GM21576 (cell line): ENCODE measurements at regions not wholly inside any gene's neighbourhood (a gene's known extent, or its start where the extent isn't known, plus 50 kb on each side); places are given as distances from the start of the nearest gene placed in this dataset.

ENCODE experiments used
- ATAC-seq: cut with Tn5 transposase; IDR thresholded peaks from one replicate; pipeline ENCODE4 v1.9.1; 2021; ENCODE audit warnings: mild to moderate bottlenecking, moderate library complexity; ENCODE audit not compliant: unreplicated experiment

DNA sequence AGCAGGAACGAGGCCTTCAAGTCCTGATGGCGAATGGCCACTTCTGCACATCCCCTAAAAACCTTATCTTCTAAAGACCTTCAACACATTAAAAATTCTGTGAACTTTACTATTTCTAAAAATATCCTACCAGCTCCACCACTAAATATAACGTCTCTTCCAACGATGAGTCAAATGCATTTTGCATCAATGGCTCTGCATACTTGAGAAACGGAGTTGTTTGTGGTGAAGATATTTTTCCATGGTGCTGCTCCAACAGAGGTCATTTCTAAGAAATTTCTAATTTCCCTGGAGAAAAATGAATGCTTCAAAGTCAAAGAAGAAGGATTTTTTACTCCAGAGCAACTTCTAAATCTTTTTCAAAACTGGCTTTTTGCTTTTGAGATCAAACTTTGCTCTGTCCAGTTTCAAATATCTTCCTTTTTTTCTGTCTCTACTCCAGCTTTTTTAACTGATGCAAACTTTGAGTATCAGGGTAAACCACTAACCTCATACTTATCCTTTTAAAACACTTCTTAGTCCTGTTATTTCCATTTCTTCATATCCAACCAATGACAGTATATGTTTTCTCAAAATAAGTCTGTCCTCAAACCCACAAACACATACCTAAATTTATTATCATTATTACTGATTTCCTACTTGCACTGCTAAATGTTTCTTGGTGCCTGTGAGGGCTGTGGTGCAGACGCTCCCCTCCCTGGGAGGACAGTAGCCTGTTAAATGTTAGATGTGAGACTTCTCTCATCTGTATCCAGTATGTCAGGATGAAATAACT is 258.1 kb downstream of the KLF6 start:
- no peak for ATAC-seq

DNA sequence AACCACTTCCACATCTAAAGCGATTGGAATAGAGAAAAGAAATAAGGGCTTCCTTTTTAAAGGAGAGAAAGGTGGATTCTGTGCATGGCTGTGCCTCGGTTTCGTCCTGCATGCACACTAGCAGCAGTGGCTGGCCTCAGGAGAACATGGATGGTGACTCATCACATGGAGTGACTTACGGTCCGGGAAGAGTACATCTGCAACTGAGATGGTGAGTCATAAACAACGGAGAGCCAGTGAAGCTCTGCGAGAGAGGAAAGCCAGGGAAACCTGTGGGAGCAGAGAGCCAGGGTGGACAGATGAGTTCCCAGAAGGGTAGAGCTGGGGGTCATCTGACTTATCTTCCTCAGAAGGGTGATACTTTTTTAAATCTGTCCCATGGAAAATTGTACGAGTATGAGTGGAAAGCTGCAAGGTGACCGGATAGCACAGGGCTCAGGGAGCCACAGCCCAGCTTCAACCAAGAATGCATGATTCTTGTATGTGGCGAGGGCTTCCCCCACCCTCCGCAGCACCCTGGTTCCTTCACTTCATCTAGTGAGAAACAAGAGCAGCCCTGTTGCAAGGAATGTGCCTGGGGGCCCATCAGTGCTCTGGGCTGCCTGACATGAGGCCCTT is 259.1 kb downstream of the KLF6 start:
- ATAC-seq: no peak

DNA sequence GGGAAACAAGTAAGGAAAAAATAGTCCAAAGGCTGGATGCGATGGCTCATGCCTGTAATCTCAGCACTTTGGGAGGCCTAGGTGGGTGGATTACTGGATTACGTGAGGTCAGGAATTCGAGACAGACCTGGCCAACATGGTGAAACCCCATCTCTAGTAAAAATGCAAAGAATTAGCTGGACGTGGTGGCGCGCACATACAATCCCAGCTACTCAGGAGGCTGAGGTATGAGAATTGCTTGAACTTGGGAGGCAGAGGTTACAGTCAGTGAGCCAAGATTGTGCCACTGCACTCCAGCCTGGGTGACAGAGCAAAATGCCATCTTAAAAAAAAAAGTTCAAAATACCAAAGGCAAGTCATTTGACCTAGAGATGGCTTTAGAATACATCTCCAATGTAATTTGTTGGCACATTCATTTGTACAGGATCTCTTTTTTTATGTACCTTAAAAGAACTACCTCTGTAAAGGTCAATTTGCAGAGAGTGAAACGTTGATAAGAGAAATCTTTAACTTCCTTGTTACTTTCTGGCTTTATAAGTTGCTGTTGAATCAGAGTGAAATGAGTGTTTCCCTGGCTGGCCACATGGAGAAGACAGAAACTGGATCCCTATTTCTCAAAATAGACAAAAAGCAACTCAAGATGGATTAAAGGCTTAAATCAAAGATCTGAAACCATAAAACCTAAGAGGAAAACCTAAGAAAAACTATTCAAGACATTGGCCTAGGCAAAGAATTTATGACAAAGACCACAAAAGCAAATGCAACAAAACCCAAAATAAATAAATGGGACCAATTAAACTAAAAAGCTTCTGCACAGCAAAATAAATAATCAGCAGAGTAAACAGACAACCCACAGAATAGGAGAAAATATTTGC is 260.7 kb downstream of the KLF6 start:
- no peak for ATAC-seq

DNA sequence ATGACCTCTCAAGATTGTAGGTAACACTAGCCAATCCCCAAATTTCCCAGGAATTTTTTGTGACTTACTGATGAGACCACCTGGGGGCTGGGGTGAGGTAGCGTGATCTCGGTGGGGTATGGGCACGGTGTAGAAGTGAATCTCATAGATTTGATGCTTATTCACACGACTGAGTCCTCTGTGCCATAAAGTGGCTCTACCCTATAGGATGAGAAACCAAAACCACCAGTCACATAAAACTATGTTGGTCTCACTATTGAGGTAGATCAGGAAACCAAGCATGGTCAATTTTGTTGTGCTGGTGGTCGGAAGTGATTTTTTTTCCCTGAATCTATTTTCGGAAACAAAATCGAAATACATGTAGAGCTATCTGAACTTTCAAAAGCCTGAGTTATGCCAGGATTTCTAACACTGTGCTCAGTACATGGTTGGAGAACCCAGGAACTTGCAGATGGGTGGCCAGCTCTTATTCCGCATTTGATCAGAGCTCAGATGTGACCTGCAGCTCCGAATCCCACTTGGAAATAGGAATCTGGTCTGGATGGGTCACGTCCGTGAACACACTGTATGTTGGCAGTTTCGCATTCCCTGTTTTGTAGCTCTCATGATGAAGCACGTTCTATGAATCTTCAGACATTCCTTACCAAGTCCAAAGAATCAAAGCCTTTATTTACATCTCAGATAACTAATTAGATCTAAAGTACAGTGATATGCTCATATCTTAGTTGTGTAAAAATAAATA is 261.5 kb downstream of the KLF6 start:
- ATAC-seq: no peak

DNA sequence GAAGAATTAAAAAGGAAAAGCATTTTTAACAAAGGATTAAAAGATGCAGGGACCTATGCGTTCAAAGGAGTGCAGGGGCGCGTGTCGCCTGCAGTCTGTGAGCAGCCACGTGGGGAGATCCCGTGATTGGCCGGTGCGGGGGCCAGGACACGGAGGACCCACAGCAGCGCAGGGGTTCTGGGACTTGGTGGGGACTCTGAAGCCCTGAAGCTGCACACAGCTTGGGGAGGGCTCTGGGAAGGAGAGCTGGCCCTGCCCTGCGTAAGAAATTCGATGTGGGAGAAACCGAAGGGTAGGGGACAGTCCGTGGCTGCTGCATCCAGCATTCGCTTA is 268.1 kb downstream of the KLF6 start:
- ATAC-seq: no peak

DNA sequence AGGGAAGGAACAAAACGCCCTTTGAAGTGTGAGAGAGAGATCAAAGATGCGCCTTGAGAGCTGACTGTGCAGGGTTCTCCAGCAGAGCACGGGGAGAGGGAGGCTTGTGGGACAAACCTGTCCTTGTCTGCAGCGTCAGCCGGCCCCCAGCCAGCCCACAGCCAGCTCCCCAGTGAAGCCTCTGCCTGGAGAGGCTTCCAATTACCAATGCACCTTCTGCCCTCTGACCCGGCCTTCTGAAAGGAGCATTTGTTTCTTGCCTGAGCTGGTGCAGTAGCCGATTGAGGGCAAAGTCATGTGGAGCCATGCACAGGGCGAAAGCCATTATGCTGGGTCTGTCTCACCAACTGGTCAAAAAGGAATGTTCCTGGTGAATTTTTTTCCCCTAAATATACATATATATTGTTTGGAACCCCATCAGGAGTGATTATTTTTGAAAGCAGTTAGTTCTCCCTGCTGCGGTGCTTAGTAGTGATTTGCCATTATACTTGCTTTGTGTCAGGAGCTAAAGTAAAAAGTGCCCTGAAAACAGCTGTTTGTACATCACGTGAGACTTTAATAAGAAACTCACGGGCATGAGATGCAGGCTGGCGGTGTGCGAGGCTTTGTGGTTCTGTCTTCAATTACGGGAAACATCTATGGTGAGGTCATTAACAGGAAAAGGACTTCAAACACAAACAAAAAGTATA is 268.6 kb downstream of the KLF6 start:
- ATAC-seq: no peak

DNA sequence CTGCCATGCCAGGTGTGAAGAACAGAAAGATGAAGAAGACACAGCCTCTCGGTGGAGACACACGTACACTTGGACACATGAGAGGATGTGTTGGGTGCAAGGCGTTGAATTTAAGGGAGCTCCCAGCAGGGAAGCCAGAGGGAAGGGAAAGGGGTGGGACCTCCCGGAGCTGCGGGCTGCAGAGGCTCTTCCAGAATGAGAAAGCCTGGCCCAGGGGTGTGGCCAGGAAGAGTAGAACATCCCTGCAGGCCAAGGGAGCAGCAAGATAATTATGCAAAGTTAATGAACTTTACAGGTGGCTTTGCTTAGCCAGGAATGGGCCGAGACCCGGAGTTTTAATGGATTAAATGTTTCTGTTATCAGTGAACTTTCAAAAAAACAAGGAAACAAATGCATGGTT is 270.3 kb downstream of the KLF6 start:
- ATAC-seq: no peak

DNA sequence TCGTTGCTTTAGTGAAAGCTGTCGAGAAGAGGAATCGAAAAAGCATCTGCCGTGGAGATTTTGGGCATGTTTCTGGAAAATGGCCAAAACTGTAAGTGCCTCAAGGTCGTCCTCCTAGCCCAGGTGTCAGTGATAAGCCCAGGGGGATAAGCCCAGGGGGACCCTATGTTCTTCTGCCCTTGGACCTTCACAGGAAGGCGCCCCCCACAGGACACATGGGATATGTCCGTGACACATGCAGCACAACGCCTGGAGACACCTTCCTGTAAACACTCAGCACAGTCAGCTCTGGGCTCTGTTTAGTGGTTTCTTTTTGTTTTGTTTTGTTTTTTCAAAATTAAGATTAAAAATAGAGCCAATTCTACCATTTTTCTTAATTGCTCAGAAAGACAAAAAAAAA is 272.7 kb downstream of the KLF6 start:
- ATAC-seq: no peak

DNA sequence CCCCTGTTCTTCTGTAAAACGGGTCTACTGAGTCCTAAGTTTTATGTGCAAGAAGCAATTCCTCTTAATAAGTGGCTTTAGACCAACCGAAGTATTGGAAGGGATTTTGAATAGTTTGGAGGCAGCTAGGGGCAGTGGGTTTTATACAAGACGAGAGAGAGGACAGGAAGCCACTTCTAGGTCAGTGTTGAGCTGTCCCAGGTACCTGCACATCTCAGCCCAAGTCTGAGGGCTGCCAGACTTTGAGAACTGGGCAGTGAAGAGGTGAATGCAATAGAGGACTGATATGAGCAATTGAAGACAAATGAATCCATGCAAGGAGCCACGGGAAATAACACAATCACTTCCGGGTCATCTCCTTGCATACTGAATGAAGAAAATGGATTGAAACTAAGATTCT is 273.5 kb downstream of the KLF6 start:
- no peak for ATAC-seq

DNA sequence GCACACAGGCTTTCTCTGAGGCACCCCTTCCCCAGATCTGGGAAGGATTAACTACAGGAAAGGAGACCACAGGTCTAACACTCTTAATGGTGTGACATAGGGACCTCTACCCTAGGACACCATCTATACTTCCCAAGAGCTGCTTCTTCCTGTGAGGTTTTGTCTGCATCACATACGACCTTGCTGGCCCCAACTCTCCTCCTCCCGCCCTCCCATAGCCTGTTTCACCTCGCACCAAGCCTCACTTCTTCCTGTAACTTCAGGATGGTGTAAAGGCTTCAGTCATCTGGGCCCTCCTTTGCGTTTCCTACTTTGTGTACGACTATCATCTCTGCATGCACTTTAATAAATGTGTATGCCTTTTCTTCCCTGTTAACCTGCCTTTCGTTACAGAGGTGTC is 274.3 kb downstream of the KLF6 start:
- ATAC-seq: no peak

DNA sequence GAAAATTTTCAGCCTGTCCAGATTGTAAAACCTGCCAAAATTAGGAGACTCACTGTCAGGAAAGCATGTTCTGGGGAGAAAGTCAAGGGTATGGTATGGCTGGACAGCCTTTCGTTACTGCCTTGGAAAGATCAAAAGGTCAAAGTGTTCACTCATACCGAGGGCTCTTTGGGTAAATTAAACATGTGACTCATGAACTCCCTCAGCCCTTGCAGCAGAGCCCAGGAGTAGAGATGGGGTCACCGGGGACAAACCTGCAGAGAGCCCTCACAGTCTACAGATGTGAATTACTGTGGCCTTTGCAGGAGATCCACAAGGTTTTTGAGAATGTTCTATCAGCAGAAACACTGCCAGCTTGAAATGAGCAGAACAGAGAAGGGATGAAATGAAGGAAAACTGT is 275.7 kb downstream of the KLF6 start:
- ATAC-seq: no peak

DNA sequence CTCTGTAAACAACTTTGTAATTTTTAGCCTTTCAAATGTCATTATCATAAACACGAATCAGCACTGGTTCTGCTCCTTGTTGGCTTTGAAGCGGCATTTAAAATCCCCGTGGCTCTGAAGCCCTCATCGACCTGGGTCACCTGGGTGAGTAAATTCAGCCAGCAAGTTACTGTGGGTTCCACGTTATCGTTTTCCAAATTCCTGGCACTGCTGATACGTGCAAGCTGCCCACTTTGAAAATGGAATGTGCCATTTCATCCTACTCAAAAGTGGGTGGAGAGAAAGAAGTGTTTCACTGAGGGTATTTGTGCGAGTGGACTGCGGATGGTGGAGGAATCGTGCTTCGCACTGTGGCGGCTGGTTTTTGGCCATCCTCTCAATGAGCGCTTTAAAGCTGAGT is 281.7 kb downstream of the KLF6 start:
- no peak for ATAC-seq

DNA sequence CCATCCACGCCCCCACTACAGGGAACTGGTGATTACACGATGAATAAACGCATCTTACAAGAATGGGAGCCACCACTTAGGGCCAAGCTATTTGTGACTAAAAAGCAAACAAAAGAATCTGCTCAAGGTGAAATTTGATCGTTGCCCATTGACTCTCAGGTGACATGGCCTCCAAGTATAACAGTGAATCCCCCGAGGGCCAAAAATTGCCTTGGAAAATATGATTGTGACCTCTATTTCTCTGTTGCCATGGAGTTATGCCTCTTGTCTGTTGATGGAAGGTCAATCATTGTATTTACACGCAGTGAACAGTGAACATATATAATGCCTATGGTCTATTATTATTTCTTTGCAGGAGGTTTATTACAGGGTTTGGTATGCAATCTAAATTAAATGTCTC is 282.3 kb downstream of the KLF6 start:
- ATAC-seq: no peak

DNA sequence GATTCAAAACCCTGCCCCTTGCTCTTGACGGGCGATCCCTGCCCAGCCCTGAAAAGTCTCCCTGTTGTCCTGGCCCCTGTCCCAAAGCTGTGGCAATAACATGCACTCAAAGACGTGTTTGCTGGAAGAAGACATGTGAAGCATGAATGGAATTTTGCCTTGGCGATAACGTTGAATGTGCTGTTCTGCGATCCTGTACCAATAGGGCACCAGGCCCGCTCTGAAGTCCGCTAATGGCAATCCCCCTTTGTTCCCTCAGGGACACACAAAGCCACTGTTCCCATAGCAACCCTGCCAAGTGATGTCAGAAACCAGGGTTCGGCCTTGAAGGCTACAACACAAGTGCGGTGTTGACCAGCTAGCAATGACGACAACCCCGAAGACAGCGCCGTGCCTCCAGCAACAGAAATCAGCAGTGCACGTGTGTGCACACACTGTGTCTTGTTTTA is 284.6 kb downstream of the KLF6 start:
- no peak for ATAC-seq

DNA sequence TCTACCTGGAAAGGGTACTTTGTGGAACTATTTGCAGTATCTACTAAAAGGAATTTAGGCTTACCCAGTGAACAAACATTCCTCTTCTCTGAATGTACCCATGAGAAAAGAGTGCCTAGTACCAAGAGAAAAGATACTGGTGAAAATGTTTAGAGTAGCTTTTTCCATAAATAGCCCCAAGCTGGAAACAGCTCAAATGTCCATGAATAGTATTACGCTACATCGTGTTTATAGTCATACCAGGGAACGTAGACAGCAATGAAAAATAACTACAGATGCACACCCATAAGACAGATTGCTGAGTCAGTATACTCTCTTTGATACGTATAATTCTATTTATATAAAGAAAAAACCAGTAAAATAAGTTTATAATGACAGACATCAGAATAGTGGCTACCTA is 285.9 kb downstream of the KLF6 start:
- ATAC-seq: no peak

DNA sequence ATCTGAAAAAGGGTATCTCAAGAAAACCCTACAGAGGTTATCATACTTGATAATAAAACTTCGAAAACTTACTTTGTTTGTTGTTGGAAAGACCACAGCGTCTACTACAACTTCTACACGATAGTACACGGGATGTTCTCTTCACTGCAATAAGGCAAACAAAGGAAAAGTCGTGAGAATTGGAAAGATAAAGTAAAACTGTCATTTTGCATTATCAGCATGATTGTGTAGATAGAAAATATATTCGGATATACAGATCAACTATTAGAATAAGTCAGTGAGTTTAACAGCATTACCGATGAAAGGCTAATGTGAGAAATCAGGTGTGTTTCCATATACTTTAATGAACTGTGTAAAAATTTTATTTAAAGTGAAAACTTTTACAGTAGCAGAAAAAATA is 287.4 kb downstream of the KLF6 start:
- ATAC-seq: no peak

DNA sequence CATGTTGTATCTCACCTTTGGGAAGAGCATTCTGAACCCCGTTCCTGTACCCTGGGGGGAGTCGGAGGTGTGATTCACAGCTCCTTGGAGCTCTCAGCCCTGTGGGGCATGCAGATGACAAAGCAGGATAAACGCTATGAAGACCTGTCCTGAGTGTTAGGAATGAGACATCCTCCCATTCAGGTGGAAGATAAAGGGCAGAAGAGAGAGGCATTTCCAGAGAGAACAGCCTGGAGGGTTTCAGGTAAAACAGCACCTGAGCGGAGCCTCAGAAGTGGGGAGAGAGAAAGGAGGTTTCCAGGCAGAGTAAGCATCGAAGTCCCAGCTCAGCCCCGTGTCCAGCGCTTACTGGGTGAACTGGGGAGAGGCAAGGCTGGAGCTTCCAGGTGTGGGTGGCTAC is 288.9 kb downstream of the KLF6 start:
- no peak for ATAC-seq

DNA sequence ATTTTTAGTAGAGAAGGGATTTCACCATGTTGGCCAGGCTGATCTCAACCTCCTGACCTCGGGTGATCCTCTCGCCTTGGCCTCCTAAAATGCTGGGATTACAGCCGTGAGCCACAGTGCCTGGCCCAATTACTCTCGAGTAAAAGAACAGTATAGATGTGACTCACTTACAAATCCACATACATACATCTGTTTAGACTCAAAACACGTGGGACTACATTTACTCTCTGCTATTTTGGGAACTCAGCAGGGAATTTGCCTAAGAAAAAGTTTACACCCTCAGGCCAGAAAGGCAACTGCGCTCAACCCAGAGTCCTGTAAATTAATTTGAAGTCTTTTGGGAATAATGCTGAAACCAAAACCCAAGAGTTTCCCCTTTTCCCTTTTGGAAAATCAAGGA is 289.7 kb downstream of the KLF6 start:
- ATAC-seq: no peak

DNA sequence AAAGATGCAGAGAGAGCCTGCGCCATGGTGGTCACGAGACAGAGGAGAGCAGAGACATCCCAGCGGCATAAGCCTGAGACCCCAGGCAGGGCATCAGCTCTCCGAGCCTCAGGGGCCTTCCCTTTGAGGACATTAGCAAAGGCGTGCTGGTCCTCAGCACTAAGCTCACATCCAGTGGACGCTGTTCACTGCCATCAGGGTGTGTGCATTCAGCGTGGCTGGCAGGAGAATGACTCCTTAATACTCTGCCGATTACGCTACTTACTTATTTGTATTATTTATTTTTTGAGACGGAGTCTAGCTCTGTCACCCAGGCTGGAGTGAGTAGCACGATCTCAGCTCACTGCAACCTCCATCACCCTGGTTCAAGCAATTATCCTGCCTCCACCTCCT is 290.2 kb downstream of the KLF6 start:
- no peak for ATAC-seq

DNA sequence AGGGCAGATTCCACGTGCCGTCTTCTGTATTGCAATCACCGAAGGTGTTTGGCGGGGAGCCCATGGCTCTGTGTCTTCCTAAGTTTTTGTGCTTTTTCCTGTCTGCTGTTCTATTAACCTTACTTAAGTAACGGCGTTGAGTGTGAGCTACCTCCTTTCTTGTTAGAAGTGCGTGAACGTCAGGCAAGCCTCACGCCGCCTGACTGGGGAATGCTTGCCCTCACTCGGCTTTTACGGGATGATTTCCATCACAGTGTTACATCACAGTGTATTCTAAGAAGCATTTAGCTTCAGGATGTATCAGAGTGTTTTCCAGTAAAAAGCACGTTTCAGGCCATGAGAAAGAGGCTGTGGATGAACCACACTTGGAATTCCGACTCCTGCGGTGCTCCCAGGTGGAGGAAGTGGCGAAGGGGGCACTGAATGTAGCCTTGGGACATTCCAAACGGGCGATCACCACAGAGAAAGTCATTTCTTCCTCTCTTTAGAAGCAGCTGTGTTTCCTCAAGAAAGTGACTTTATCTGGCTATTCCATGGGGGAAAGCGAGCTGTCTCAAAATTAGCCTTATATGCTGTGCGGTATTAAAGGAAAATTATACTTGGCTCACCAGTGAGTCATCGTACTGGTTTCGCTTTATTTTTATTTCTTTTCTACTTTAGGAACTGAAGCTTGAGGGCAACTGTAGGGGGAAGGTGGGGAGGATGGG is 290.7 kb downstream of the KLF6 start:
- no peak for ATAC-seq
